ENCODE measurements at regions not wholly inside any gene's neighbourhood (a gene's known extent, or its start where the extent isn't known, plus 50 kb on each side); places are given as distances from the start of the nearest gene placed in this dataset.

DNA sequence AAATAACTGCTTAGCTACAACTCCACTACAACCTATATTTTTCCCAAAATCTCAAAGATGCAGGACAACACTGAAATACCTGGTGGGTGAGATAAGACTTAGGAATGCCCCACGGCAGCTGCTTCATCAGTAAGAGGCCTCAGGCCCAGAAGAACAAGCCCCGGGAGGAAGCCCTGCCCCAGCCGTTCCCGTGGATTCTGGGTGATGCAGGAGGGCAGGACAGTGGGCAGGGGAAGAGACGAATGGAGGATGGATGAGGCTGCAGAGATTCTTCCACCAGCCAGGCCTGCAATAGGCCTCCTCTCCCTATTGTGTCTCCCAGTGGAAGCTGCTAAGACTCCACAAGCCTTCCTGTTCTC is 197.9 kb upstream of the HDAC4 start:
- TF ChIP-seq, protein P1, sequence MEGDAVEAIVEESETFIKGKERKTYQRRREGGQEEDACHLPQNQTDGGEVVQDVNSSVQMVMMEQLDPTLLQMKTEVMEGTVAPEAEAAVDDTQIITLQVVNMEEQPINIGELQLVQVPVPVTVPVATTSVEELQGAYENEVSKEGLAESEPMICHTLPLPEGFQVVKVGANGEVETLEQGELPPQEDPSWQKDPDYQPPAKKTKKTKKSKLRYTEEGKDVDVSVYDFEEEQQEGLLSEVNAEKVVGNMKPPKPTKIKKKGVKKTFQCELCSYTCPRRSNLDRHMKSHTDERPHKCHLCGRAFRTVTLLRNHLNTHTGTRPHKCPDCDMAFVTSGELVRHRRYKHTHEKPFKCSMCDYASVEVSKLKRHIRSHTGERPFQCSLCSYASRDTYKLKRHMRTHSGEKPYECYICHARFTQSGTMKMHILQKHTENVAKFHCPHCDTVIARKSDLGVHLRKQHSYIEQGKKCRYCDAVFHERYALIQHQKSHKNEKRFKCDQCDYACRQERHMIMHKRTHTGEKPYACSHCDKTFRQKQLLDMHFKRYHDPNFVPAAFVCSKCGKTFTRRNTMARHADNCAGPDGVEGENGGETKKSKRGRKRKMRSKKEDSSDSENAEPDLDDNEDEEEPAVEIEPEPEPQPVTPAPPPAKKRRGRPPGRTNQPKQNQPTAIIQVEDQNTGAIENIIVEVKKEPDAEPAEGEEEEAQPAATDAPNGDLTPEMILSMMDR (IDR thresholded peaks at IDR 0.05), result no peak
- TF ChIP-seq POLR2A (IDR thresholded peaks at IDR 0.05) (no peak), EP300 (IDR thresholded peaks at IDR 0.05) (no peak)

Measured in tibial nerve (tissue), 4 donors.